H1 (cell line): ENCODE measurements at regions not wholly inside any gene's neighbourhood (a gene's known extent, or its start where the extent isn't known, plus 50 kb on each side); places are given as distances from the start of the nearest gene placed in this dataset.

Experiments
- CBX5 ChIP-seq: fragments of 300-800, 300-1000 bp; sonication (generic); IDR thresholded peaks from 2 replicates; pipeline ENCODE4 v1.7.1; 2016; ENCODE audit warnings: antibody characterized with exemption, low read length, low read depth
- CREB1 ChIP-seq: IDR thresholded peaks from 2 replicates; pipeline ENCODE4 v1.6.1; 2012; ENCODE audit warnings: inconsistent platforms
- CTCF ChIP-seq, 3 experiments: IDR thresholded peaks; 1 replicate in 2 of 3; 2 replicates in 1 of 3; pipeline versions ENCODE4 v1.5.1 to v1.6.1; 2011; ENCODE audit warnings: low read length in 3 of 3, mild to moderate bottlenecking in 3 of 3, inconsistent platforms in 2 of 3, low read depth in 1 of 3, moderate library complexity in 1 of 3; ENCODE audit not compliant: insufficient read depth in 1 of 3; ENCODE audit errors: control extremely low read depth in 1 of 3
- EGR1 ChIP-seq: IDR thresholded peaks from 2 replicates; pipeline ENCODE4 v1.6.1; 2011; ENCODE audit warnings: low read depth, low read length, borderline replicate concordance
- EZH2 ChIP-seq: fragments of 200-600 bp; sonication (generic); IDR thresholded peaks from 2 replicates; pipeline ENCODE4 v1.7.1; 2012; ENCODE audit warnings: low read depth, mild to moderate bottlenecking, moderate library complexity, low read length, inconsistent platforms; ENCODE audit not compliant: severe bottlenecking
- HDAC6 ChIP-seq: IDR thresholded peaks from one replicate; pipeline ENCODE4 v1.7.1; 2012; ENCODE audit warnings: low read depth, mild to moderate bottlenecking, inconsistent platforms, low read length, moderate library complexity
- JUN ChIP-seq: IDR thresholded peaks from 2 replicates; pipeline ENCODE4 v1.6.1; 2011; ENCODE audit warnings: low read depth, mild to moderate bottlenecking, improper control_type of control experiment, low read length
- JUND ChIP-seq: IDR thresholded peaks from 2 replicates; pipeline ENCODE4 v1.6.1; 2011; ENCODE audit warnings: mild to moderate bottlenecking, improper control_type of control experiment, low read length
- MAX ChIP-seq: IDR thresholded peaks from 2 replicates; pipeline ENCODE4 v1.6.1; 2012; ENCODE audit warnings: inconsistent platforms
- POLR2A ChIP-seq, 2 experiments: IDR thresholded peaks; 1 replicate in 1 of 2; 2 replicates in 1 of 2; pipeline ENCODE4 v1.6.1; 2011; ENCODE audit warnings: low read depth in 2 of 2, low read length in 2 of 2, mild to moderate bottlenecking in 2 of 2; ENCODE audit errors: control extremely low read depth in 1 of 2
- POLR2AphosphoS5 ChIP-seq: IDR thresholded peaks from 2 replicates; pipeline ENCODE4 v1.6.1; 2011; ENCODE audit warnings: low read depth, low read length
- USF2 ChIP-seq: IDR thresholded peaks from 2 replicates; pipeline ENCODE4 v1.6.1; 2011; ENCODE audit warnings: low read length, improper control_type of control experiment
- YY1 ChIP-seq: IDR thresholded peaks from 2 replicates; pipeline ENCODE4 v1.6.1; 2011; ENCODE audit warnings: low read depth, mild to moderate bottlenecking, low read length
- ZNF274 ChIP-seq: IDR thresholded peaks from 2 replicates; pipeline ENCODE4 v1.7.0; 2012; ENCODE audit warnings: low read length, borderline replicate concordance; ENCODE audit errors: extremely low read depth

- TF ChIP-seq CTCF (IDR thresholded peaks at IDR 0.05; ENCODE audit: control extremely low read depth in 1 of 3, insufficient read depth in 1 of 3, low read depth in 1 of 3, low read length in 3 of 3) (no peak), POLR2A (IDR thresholded peaks at IDR 0.05; ENCODE audit: control extremely low read depth in 1 of 2, low read depth in 2 of 2, low read length in 2 of 2) (no peak), POLR2AphosphoS5 (no peak), MAX (no peak), JUN (no peak), ZNF274 (no peak), CREB1 (no peak), HDAC6 (no peak), YY1 (no peak), EGR1 (no peak), USF2 (no peak), CBX5 (no peak), EZH2 (no peak), JUND (no peak)
Observed at GRCh38 chr11:116563712-116564047, 209.1 kb downstream of the BUD13 start.
